CD4-positive, alpha-beta memory T cell (primary cell): ENCODE measurements at regions not wholly inside any gene's neighbourhood (a gene's known extent, or its start where the extent isn't known, plus 50 kb on each side); places are given as distances from the start of the nearest gene placed in this dataset.

ENCODE experiments used
- CTCF ChIA-PET: fragments of 350-600 bp; sonication (Branson Sonifier 250); formaldehyde crosslinking; loops from one replicate; lab custom pipeline; 2021; ENCODE audit warnings: inconsistent platforms; ENCODE audit not compliant: partially characterized antibody; lab: Charles Lee
- POLR2A ChIA-PET: fragments of 350-600 bp; sonication (Branson Sonifier 250); formaldehyde crosslinking; loops from one replicate; lab custom pipeline; 2021; ENCODE audit not compliant: partially characterized antibody; lab: Charles Lee
- DNase-seq, 5 donors: peaks; one replicate each; pipeline versions ENCODE4 v3.0.0 to v3.0.0-alpha.2; 2020 to 2022; ENCODE audit warnings: mixed read lengths in 1 of 5
- H3K27ac ChIP-seq: one replicate; pipeline ENCODE4 v1.7.0; 2013; ENCODE audit warnings: low read depth, low read length
- H3K27me3 ChIP-seq: 2 replicates; pipeline ENCODE4 v1.7.0; 2013; ENCODE audit warnings: mild to moderate bottlenecking, low read length, moderate library complexity; ENCODE audit not compliant: insufficient read depth
- H3K36me3 ChIP-seq: 2 replicates; pipeline ENCODE4 v1.7.0; 2013; ENCODE audit warnings: mild to moderate bottlenecking, low read length, moderate library complexity; ENCODE audit not compliant: insufficient read depth
- H3K4me1 ChIP-seq: 2 replicates; pipeline ENCODE4 v1.7.0; 2013; ENCODE audit warnings: mild to moderate bottlenecking, low read length, moderate library complexity; ENCODE audit not compliant: insufficient read depth
- H3K4me3 ChIP-seq, 2 donors: one replicate each; pipeline ENCODE4 v1.7.0; 2013; ENCODE audit warnings: low read length in 2 of 2, mild to moderate bottlenecking in 1 of 2
- H3K9me3 ChIP-seq, 2 donors: one replicate each; pipeline ENCODE4 v1.7.0; 2013; ENCODE audit warnings: low read length in 2 of 2, control low read depth in 1 of 2; ENCODE audit not compliant: control insufficient read depth in 1 of 2
- H3K27ac Mint-ChIP-seq, 7 donors: one replicate each; pipeline ENCODE4 v1.8.0; 2020 to 2021; ENCODE audit warnings: mixed read lengths in 7 of 7, mild to moderate bottlenecking in 6 of 7, inconsistent platforms in 3 of 7, moderate library complexity in 3 of 7
- H3K27me3 Mint-ChIP-seq, 2 donors: one replicate each; pipeline ENCODE4 v1.8.0; 2020 to 2021; ENCODE audit warnings: mixed read lengths in 2 of 2
- H3K36me3 Mint-ChIP-seq, 2 donors: one replicate each; pipeline ENCODE4 v1.8.0; 2020 to 2021; ENCODE audit warnings: mixed read lengths in 2 of 2, inconsistent platforms in 1 of 2, mild to moderate bottlenecking in 1 of 2
- H3K4me1 Mint-ChIP-seq, 4 donors: one replicate each; pipeline ENCODE4 v1.8.0; 2020 to 2021; ENCODE audit warnings: mixed read lengths in 4 of 4, mild to moderate bottlenecking in 1 of 4
- H3K4me3 Mint-ChIP-seq, 8 donors: one replicate each; pipeline ENCODE4 v1.8.0; 2020 to 2021; ENCODE audit warnings: mixed read lengths in 8 of 8, mild to moderate bottlenecking in 7 of 8, moderate library complexity in 6 of 8, inconsistent platforms in 3 of 8
- H3K9me3 Mint-ChIP-seq, 8 donors: one replicate each; pipeline ENCODE4 v1.8.0; 2020 to 2021; ENCODE audit warnings: mixed read lengths in 8 of 8, mild to moderate bottlenecking in 5 of 8, inconsistent platforms in 3 of 8, moderate library complexity in 1 of 8
- intact Hi-C: fragments of 100-400 bp; cut with micrococcal nuclease; formaldehyde crosslinking; loops from one replicate; pipeline ENCODE4 v1.15.1; 2023

GRCh38 chr1:58979677-58980076 lies 195.8 kb upstream of the JUN start:
- Histone ChIP-seq H3K27ac (no peak overlapping the region), H3K36me3 (no peaks in the 10 kb centered on the region), H3K4me3 (no peak overlapping the region), H3K4me1 (peaks cover 13% of the 10 kb centered on the region), H3K9me3 (no peaks in the 10 kb centered on the region), H3K27me3 (no peaks in the 10 kb centered on the region)
- Mint-ChIP-seq H3K4me1 (peaks cover 12 to 17% (median 15%) of the 10 kb centered on the region in 4 donors), H3K4me3 (peak overlapping the region in 2 of 8 donors; percentile 52 to 63), H3K27ac (peak overlapping the region in 1 of 7 donors; percentile 6), H3K9me3 (peaks cover 0 to 1% (median 0%) of the 10 kb centered on the region in 8 donors), H3K36me3 (no peaks in the 10 kb centered on the region), H3K27me3 (no peaks in the 10 kb centered on the region)
- POLR2A ChIA-PET = no interaction called here
- DNase-seq = no peak
- CTCF ChIA-PET = interaction anchor here (1.7 kb wide), 1 partner anchor 13 kb away, joined by 4 read pairs; no protein-coding TSS in a partner anchor
- intact Hi-C loops = no loop called here

- DNase-seq = no peak
- POLR2A ChIA-PET = no interaction called here
- Mint-ChIP-seq H3K27me3 (no peaks in the 10 kb centered on the region), H3K36me3 (no peaks in the 10 kb centered on the region), H3K27ac (no peak overlapping the region), H3K4me3 (no peak overlapping the region), H3K9me3 (peaks cover 0 to 1% (median 0%) of the 10 kb centered on the region in 8 donors), H3K4me1 (peaks cover 12 to 17% (median 14%) of the 10 kb centered on the region in 4 donors)
- H3K4me1 ChIP-seq = peaks cover 13% of the 10 kb centered on the region
- no peak overlapping the region for H3K27ac ChIP-seq
- intact Hi-C loops = no loop called here
- no peak overlapping the region for H3K4me3 ChIP-seq
- H3K27me3 ChIP-seq = no peaks in the 10 kb centered on the region
- H3K9me3 ChIP-seq = no peaks in the 10 kb centered on the region
- H3K36me3 ChIP-seq = no peaks in the 10 kb centered on the region
- CTCF ChIA-PET = no interaction called here
These were observed 197.5 kb upstream of the JUN start for GRCh38 chr1:58981392-58981791.

GRCh38 chr1:58982259-58982998 lies 198.6 kb upstream of the JUN start:
- Histone ChIP-seq H3K4me3 (no peak overlapping the region), H3K9me3 (no peaks in the 10 kb centered on the region), H3K27ac (no peak overlapping the region), H3K27me3 (no peaks in the 10 kb centered on the region), H3K4me1 (peaks cover 19% of the 10 kb centered on the region), H3K36me3 (no peaks in the 10 kb centered on the region)
- POLR2A ChIA-PET = no interaction called here
- CTCF ChIA-PET = no interaction called here
- no peak for DNase-seq
- H3K27ac Mint-ChIP-seq = no peak overlapping the region
- no peaks in the 10 kb centered on the region for H3K36me3 Mint-ChIP-seq
- peaks cover 15 to 24% (median 21%) of the 10 kb centered on the region in 4 donors for H3K4me1 Mint-ChIP-seq
- H3K27me3 Mint-ChIP-seq = no peaks in the 10 kb centered on the region
- no peak overlapping the region for H3K4me3 Mint-ChIP-seq
- peaks cover 0 to 2% (median 0%) of the 10 kb centered on the region in 8 donors for H3K9me3 Mint-ChIP-seq
- intact Hi-C loops = no loop called here

- Mint-ChIP-seq H3K4me1 (peaks cover 20 to 27% (median 23%) of the 10 kb centered on the region in 4 donors), H3K27ac (no peak overlapping the region)
- POLR2A ChIA-PET = no interaction called here
These were observed 199.3 kb upstream of the JUN start for GRCh38 chr1:58983162-58983561.

GRCh38 chr1:58983633-58984245 lies 199.9 kb upstream of the JUN start:
- CTCF ChIA-PET = no interaction called here
- Mint-ChIP-seq H3K9me3 (peaks cover 0 to 2% (median 0%) of the 10 kb centered on the region in 8 donors), H3K27me3 (no peaks in the 10 kb centered on the region), H3K4me1 (peaks cover 18 to 25% (median 22%) of the 10 kb centered on the region in 4 donors), H3K27ac (no peak overlapping the region), H3K36me3 (no peaks in the 10 kb centered on the region), H3K4me3 (no peak overlapping the region)
- Histone ChIP-seq H3K4me3 (no peak overlapping the region), H3K36me3 (no peaks in the 10 kb centered on the region), H3K4me1 (peaks cover 21% of the 10 kb centered on the region), H3K27me3 (no peaks in the 10 kb centered on the region), H3K9me3 (no peaks in the 10 kb centered on the region), H3K27ac (no peak overlapping the region)
- intact Hi-C loops = no loop called here
- no peak for DNase-seq
- POLR2A ChIA-PET = no interaction called here

More at GRCh38 chr1:58983162-58983561, 199.3 kb upstream of the JUN start:
- intact Hi-C loops = no loop called here
- H3K4me1 ChIP-seq = peaks cover 24% of the 10 kb centered on the region
- H3K9me3 Mint-ChIP-seq = peaks cover 0 to 2% (median 0%) of the 10 kb centered on the region in 8 donors
- H3K27ac ChIP-seq = no peak overlapping the region
- H3K36me3 ChIP-seq = no peaks in the 10 kb centered on the region
- CTCF ChIA-PET = no interaction called here
- no peaks in the 10 kb centered on the region for H3K9me3 ChIP-seq
- DNase-seq = no peak
- no peak overlapping the region for H3K4me3 Mint-ChIP-seq
- H3K27me3 ChIP-seq = no peaks in the 10 kb centered on the region
- H3K36me3 Mint-ChIP-seq = no peaks in the 10 kb centered on the region
- no peaks in the 10 kb centered on the region for H3K27me3 Mint-ChIP-seq
- no peak overlapping the region for H3K4me3 ChIP-seq

- H3K36me3 ChIP-seq = no peaks in the 10 kb centered on the region
- no peak overlapping the region for H3K27ac ChIP-seq
- intact Hi-C loops = no loop called here
- H3K9me3 ChIP-seq = no peaks in the 10 kb centered on the region
- peak in 1 of 5 donors; percentile 19 for DNase-seq
- H3K4me3 ChIP-seq = no peak overlapping the region
- Mint-ChIP-seq H3K27ac (peak overlapping the region in 5 of 7 donors; percentile 1 to 71 (median 18)), H3K4me3 (peak overlapping the region in 1 of 8 donors; percentile 48), H3K27me3 (no peaks in the 10 kb centered on the region), H3K36me3 (no peaks in the 10 kb centered on the region), H3K9me3 (peaks cover 0 to 2% (median 0%) of the 10 kb centered on the region in 8 donors), H3K4me1 (peaks cover 8 to 13% (median 11%) of the 10 kb centered on the region in 4 donors)
- ChIA-PET POLR2A (no interaction called here), CTCF (no interaction called here)
- H3K4me1 ChIP-seq = peaks cover 11% of the 10 kb centered on the region
- no peaks in the 10 kb centered on the region for H3K27me3 ChIP-seq
These were observed 203.3 kb upstream of the JUN start for GRCh38 chr1:58986996-58987767.

GRCh38 chr1:58988752-58989151 lies 204.9 kb upstream of the JUN start:
- intact Hi-C loops = no loop called here
- Histone ChIP-seq H3K27me3 (no peaks in the 10 kb centered on the region), H3K4me1 (peaks cover 11% of the 10 kb centered on the region), H3K36me3 (no peaks in the 10 kb centered on the region), H3K4me3 (no peak overlapping the region), H3K27ac (no peak overlapping the region), H3K9me3 (no peaks in the 10 kb centered on the region)
- Mint-ChIP-seq H3K4me3 (no peak overlapping the region), H3K9me3 (peaks cover 0 to 3% (median 0%) of the 10 kb centered on the region in 8 donors), H3K4me1 (peaks cover 8 to 13% (median 11%) of the 10 kb centered on the region in 4 donors), H3K27me3 (peaks cover 0 to 2% of the 10 kb centered on the region in 2 donors), H3K36me3 (no peaks in the 10 kb centered on the region), H3K27ac (no peak overlapping the region)
- ChIA-PET POLR2A (no interaction called here), CTCF (no interaction called here)
- DNase-seq = no peak
